HEK293 (cell line): ENCODE measurements at regions not wholly inside any gene's neighbourhood (a gene's known extent, or its start where the extent isn't known, plus 50 kb on each side); places are given as distances from the start of the nearest gene placed in this dataset.

Source experiments
- CTCF ChIA-PET: fragments of 350-600 bp; formaldehyde crosslinking; extraction: SDS; loops from one replicate; lab custom pipeline; 2021; ENCODE audit warnings: antibody characterized with exemption; lab: Yijun Ruan, JAX
- POLR2A ChIA-PET: fragments of 300-600 bp; formaldehyde crosslinking; extraction: SDS; loops from one replicate; lab custom pipeline; 2020; ENCODE audit warnings: antibody characterized with exemption, inconsistent platforms; lab: Yijun Ruan, JAX
- H3K27ac ChIP-seq: fragments of 200-500 bp; sonication (Bioruptor generic); 2 replicates; pipeline ENCODE4 v1.5.1; 2014; ENCODE audit warnings: low read depth, low read length, control low read depth, inconsistent platforms; ENCODE audit errors: extremely low read depth
- H3K36me3 ChIP-seq, 2 experiments: fragments of 200-500 bp in 1 of 2; sonication (Bioruptor generic) in 1 of 2; 1 replicate in 1 of 2; 2 replicates in 1 of 2; pipeline ENCODE4 v1.5.1; 2014 to 2017; ENCODE audit warnings: inconsistent platforms in 2 of 2, low read length in 2 of 2; ENCODE audit not compliant: control insufficient read depth in 2 of 2, insufficient read depth in 1 of 2
- H3K4me1 ChIP-seq: fragments of 200-500 bp; sonication (Bioruptor generic); 2 replicates; pipeline ENCODE4 v1.5.1; 2014; ENCODE audit warnings: mild to moderate bottlenecking, low read length, inconsistent platforms; ENCODE audit not compliant: control insufficient read depth, insufficient read depth
- H3K4me3 ChIP-seq: 2 replicates; pipeline ENCODE4 v1.5.1; 2011; ENCODE audit warnings: low read depth, mild to moderate bottlenecking, control low read depth, low read length, moderate library complexity
- H3K9me3 ChIP-seq: fragments of 200-500 bp; sonication (Bioruptor generic); 2 replicates; pipeline ENCODE4 v1.5.1; 2014; ENCODE audit warnings: low read depth, low read length, inconsistent platforms; ENCODE audit not compliant: control insufficient read depth, insufficient read depth
- GLI4 ChIP-seq: fragments of 450-650 bp; formaldehyde crosslinking; IDR thresholded peaks from 2 replicates; pipeline ENCODE4 v1.5.1; 2016; ENCODE audit warnings: missing biosample characterization, missing genetic modification characterization
- OVOL3 ChIP-seq: fragments of 450-650 bp; formaldehyde crosslinking; IDR thresholded peaks from 2 replicates; pipeline ENCODE4 v1.5.1; 2016; ENCODE audit warnings: missing biosample characterization, missing genetic modification characterization
- ZBTB1 ChIP-seq: fragments of 450-650 bp; formaldehyde crosslinking; IDR thresholded peaks from 2 replicates; pipeline ENCODE4 v1.5.1; 2016; ENCODE audit warnings: missing biosample characterization, missing genetic modification characterization
- ZBTB17 ChIP-seq: fragments of 450-650 bp; formaldehyde crosslinking; IDR thresholded peaks from 2 replicates; pipeline ENCODE4 v1.5.1; 2016; ENCODE audit warnings: missing biosample characterization, missing genetic modification characterization
- ZNF112 ChIP-seq: fragments of 450-650 bp; formaldehyde crosslinking; IDR thresholded peaks from 2 replicates; pipeline ENCODE4 v1.5.0; 2017; ENCODE audit warnings: missing biosample characterization, missing genetic modification characterization
- ZNF140 ChIP-seq: fragments of 450-650 bp; formaldehyde crosslinking; IDR thresholded peaks from 2 replicates; pipeline ENCODE4 v1.5.1; 2016; ENCODE audit warnings: missing biosample characterization, missing genetic modification characterization
- ZNF146 ChIP-seq: fragments of 450-650 bp; formaldehyde crosslinking; IDR thresholded peaks from 2 replicates; pipeline ENCODE4 v1.5.1; 2016; ENCODE audit warnings: missing biosample characterization, missing genetic modification characterization
- ZNF169 ChIP-seq: fragments of 450-650 bp; formaldehyde crosslinking; IDR thresholded peaks from 2 replicates; pipeline ENCODE4 v1.5.1; 2016; ENCODE audit warnings: missing biosample characterization, missing genetic modification characterization
- ZNF426 ChIP-seq: fragments of 450-650 bp; formaldehyde crosslinking; IDR thresholded peaks from 2 replicates; pipeline ENCODE4 v1.5.1; 2017; ENCODE audit warnings: missing biosample characterization, missing genetic modification characterization, mild to moderate bottlenecking, inconsistent platforms, moderate library complexity
- ZNF561 ChIP-seq: fragments of 450-650 bp; IDR thresholded peaks from 2 replicates; pipeline ENCODE4 v1.5.1; 2018; ENCODE audit warnings: missing biosample characterization, missing genetic modification characterization, borderline replicate concordance
- ZNF621 ChIP-seq: fragments of 450-650 bp; formaldehyde crosslinking; IDR thresholded peaks from 2 replicates; pipeline ENCODE4 v1.5.1; 2017; ENCODE audit warnings: missing biosample characterization, missing genetic modification characterization
- ZNF624 ChIP-seq: fragments of 450-650 bp; formaldehyde crosslinking; IDR thresholded peaks from 2 replicates; pipeline ENCODE4 v1.5.1; 2017; ENCODE audit warnings: missing biosample characterization, missing genetic modification characterization
- ZNF654 ChIP-seq: fragments of 450-650 bp; formaldehyde crosslinking; IDR thresholded peaks from 2 replicates; pipeline ENCODE4 v1.5.1; 2016; ENCODE audit warnings: low read depth, missing biosample characterization, missing genetic modification characterization
- ZSCAN23 ChIP-seq: fragments of 450-650 bp; formaldehyde crosslinking; IDR thresholded peaks from 2 replicates; pipeline ENCODE4 v1.5.1; 2016; ENCODE audit warnings: missing biosample characterization, missing genetic modification characterization
- TF ChIP-seq, protein P1 (sequence below): fragments of 450-650 bp; formaldehyde crosslinking; IDR thresholded peaks from 2 replicates; pipeline ENCODE4 v1.5.1; 2016; ENCODE audit warnings: missing biosample characterization, missing genetic modification characterization
- TF ChIP-seq, protein P2 (sequence below): fragments of 450-650 bp; formaldehyde crosslinking; IDR thresholded peaks from 2 replicates; pipeline ENCODE4 v1.5.1; 2016; ENCODE audit warnings: missing biosample characterization, missing genetic modification characterization
- TF ChIP-seq, protein P3 (sequence below): fragments of 450-650 bp; formaldehyde crosslinking; IDR thresholded peaks from 2 replicates; pipeline ENCODE4 v1.5.1; 2016; ENCODE audit warnings: missing biosample characterization, missing genetic modification characterization
- TF ChIP-seq, protein P4 (sequence below): fragments of 450-650 bp; formaldehyde crosslinking; IDR thresholded peaks from 2 replicates; pipeline ENCODE4 v1.5.1; 2017; ENCODE audit warnings: missing biosample characterization, missing genetic modification characterization
- TF ChIP-seq, protein P5 (sequence below): fragments of 450-650 bp; formaldehyde crosslinking; IDR thresholded peaks from 2 replicates; pipeline ENCODE4 v1.5.1; 2016; ENCODE audit warnings: missing biosample characterization, missing genetic modification characterization
- TF ChIP-seq, protein P6 (sequence below): fragments of 450-650 bp; formaldehyde crosslinking; IDR thresholded peaks from 2 replicates; pipeline ENCODE4 v1.5.1; 2017; ENCODE audit warnings: missing biosample characterization, missing genetic modification characterization

DNA sequence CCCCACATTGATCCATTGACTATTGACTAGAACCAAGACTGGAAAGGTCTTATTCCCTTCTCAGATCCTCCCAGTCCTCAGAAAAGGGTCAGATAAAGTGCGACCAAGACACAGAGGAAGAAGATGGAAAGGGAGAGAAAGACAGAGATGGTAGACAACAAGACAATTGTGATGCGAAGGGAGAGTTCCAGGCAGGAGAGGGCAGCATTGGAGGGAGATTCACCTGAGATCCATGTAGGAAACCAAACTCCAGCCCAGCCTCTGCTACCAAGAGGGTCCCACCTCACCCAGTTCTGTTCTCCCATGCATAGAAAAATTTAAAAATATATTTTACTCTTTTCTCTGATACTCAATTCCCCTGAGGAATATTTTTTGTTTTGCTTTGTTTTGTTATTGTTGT, 67.3 kb upstream of the TSHZ3 start:
- Histone ChIP-seq H3K4me3 (no peak overlapping the region), H3K4me1 (peaks cover 7% of the 10 kb centered on the region), H3K27ac (no peak overlapping the region)
- CTCF ChIA-PET = no interaction called here
- no peak for TF ChIP-seq ZSCAN23 (tag by site-specific recombination)
- TF ChIP-seq ZBTB1 (tag by site-specific recombination) = no peak
- no peak for TF ChIP-seq ZNF624
- no peak for TF ChIP-seq ZNF169 (tag by site-specific recombination)
- TF ChIP-seq, protein P1, sequence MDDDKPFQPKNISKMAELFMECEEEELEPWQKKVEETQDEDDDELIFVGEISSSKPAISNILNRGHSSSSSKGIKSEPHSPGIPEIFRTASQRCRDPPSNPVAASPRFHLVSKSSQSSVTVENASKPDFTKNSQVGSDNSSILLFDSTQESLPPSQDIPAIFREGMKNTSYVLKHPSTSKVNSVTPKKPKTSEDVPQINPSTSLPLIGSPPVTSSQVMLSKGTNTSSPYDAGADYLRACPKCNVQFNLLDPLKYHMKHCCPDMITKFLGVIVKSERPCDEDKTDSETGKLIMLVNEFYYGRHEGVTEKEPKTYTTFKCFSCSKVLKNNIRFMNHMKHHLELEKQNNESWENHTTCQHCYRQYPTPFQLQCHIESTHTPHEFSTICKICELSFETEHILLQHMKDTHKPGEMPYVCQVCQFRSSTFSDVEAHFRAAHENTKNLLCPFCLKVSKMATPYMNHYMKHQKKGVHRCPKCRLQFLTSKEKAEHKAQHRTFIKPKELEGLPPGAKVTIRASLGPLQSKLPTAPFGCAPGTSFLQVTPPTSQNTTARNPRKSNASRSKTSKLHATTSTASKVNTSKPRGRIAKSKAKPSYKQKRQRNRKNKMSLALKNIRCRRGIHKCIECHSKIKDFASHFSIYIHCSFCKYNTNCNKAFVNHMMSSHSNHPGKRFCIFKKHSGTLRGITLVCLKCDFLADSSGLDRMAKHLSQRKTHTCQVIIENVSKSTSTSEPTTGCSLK (tag by site-specific recombination) = no peak
- TF ChIP-seq, protein P2, sequence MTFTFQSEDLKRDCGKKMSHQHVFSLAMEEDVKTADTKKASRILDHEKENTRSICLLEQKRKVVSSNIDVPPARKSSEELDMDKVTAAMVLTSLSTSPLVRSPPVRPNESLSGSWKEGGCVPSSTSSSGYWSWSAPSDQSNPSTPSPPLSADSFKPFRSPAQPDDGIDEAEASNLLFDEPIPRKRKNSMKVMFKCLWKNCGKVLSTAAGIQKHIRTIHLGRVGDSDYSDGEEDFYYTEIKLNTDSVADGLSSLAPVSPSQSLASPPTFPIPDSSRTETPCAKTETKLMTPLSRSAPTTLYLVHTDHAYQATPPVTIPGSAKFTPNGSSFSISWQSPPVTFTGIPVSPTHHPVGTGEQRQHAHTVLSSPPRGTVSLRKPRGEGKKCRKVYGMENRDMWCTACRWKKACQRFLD (tag by site-specific recombination) = no peak
- TF ChIP-seq ZNF426 (tag by site-specific recombination) = no peak
- no peak for TF ChIP-seq ZNF654
- TF ChIP-seq, protein P3, sequence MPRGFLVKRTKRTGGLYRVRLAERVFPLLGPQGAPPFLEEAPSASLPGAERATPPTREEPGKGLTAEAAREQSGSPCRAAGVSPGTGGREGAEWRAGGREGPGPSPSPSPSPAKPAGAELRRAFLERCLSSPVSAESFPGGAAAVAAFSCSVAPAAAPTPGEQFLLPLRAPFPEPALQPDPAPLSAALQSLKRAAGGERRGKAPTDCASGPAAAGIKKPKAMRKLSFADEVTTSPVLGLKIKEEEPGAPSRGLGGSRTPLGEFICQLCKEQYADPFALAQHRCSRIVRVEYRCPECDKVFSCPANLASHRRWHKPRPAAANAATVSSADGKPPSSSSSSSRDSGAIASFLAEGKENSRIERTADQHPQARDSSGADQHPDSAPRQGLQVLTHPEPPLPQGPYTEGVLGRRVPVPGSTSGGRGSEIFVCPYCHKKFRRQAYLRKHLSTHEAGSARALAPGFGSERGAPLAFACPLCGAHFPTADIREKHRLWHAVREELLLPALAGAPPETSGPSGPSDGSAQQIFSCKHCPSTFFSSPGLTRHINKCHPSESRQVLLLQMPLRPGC (tag by site-specific recombination) = no peak
- no peak for TF ChIP-seq ZNF561
- TF ChIP-seq, protein P4, sequence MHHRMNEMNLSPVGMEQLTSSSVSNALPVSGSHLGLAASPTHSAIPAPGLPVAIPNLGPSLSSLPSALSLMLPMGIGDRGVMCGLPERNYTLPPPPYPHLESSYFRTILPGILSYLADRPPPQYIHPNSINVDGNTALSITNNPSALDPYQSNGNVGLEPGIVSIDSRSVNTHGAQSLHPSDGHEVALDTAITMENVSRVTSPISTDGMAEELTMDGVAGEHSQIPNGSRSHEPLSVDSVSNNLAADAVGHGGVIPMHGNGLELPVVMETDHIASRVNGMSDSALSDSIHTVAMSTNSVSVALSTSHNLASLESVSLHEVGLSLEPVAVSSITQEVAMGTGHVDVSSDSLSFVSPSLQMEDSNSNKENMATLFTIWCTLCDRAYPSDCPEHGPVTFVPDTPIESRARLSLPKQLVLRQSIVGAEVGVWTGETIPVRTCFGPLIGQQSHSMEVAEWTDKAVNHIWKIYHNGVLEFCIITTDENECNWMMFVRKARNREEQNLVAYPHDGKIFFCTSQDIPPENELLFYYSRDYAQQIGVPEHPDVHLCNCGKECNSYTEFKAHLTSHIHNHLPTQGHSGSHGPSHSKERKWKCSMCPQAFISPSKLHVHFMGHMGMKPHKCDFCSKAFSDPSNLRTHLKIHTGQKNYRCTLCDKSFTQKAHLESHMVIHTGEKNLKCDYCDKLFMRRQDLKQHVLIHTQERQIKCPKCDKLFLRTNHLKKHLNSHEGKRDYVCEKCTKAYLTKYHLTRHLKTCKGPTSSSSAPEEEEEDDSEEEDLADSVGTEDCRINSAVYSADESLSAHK (tag by site-specific recombination) = no peak
- TF ChIP-seq, protein P5, sequence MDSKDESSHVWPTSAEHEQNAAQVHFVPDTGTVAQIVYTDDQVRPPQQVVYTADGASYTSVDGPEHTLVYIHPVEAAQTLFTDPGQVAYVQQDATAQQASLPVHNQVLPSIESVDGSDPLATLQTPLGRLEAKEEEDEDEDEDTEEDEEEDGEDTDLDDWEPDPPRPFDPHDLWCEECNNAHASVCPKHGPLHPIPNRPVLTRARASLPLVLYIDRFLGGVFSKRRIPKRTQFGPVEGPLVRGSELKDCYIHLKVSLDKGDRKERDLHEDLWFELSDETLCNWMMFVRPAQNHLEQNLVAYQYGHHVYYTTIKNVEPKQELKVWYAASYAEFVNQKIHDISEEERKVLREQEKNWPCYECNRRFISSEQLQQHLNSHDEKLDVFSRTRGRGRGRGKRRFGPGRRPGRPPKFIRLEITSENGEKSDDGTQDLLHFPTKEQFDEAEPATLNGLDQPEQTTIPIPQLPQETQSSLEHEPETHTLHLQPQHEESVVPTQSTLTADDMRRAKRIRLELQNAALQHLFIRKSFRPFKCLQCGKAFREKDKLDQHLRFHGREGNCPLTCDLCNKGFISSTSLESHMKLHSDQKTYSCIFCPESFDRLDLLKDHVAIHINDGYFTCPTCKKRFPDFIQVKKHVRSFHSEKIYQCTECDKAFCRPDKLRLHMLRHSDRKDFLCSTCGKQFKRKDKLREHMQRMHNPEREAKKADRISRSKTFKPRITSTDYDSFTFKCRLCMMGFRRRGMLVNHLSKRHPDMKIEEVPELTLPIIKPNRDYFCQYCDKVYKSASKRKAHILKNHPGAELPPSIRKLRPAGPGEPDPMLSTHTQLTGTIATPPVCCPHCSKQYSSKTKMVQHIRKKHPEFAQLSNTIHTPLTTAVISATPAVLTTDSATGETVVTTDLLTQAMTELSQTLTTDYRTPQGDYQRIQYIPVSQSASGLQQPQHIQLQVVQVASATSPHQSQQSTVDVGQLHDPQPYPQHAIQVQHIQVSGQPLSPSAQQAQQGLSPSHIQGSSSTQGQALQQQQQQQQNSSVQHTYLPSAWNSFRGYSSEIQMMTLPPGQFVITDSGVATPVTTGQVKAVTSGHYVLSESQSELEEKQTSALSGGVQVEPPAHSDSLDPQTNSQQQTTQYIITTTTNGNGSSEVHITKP (tag by site-specific recombination) = no peak
- TF ChIP-seq OVOL3 (tag by site-specific recombination) = no peak
- TF ChIP-seq GLI4 (tag by site-specific recombination) = no peak
- no peak for TF ChIP-seq ZNF621 (tag by site-specific recombination)
- TF ChIP-seq ZNF140 = no peak
- no peak for TF ChIP-seq ZNF146 (tag by site-specific recombination)
- no peak for TF ChIP-seq ZBTB17 (tag by site-specific recombination)
- no peak for TF ChIP-seq ZNF112 (tag by site-specific recombination)
- TF ChIP-seq, protein P6, sequence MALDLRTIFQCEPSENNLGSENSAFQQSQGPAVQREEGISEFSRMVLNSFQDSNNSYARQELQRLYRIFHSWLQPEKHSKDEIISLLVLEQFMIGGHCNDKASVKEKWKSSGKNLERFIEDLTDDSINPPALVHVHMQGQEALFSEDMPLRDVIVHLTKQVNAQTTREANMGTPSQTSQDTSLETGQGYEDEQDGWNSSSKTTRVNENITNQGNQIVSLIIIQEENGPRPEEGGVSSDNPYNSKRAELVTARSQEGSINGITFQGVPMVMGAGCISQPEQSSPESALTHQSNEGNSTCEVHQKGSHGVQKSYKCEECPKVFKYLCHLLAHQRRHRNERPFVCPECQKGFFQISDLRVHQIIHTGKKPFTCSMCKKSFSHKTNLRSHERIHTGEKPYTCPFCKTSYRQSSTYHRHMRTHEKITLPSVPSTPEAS (tag by site-specific recombination) = no peak
- TF ChIP-seq, all 188 proteins: peak for 0
- POLR2A ChIA-PET = no interaction called here
- Histone ChIP-seq H3K9me3 (no peaks in the 10 kb centered on the region; the same call in 1 of the 2 replicates), H3K36me3 (no peaks in the 10 kb centered on the region)
